ENCODE measurements at regions not wholly inside any gene's neighbourhood (a gene's known extent, or its start where the extent isn't known, plus 50 kb on each side); places are given as distances from the start of the nearest gene placed in this dataset.

GRCh38 chr13:93003531-93003930 lies 223.1 kb upstream of the GPC6 start:
- ATAC-seq (no peak), DNase-seq (no peak)
- H3K4me1 ChIP-seq = no peaks in the 10 kb centered on the region
- H3K9me3 ChIP-seq = peaks cover 0 to 29% of the 10 kb centered on the region in 2 donors
- H3K4me3 ChIP-seq = no peak overlapping the region
- intact Hi-C loops (cut with DNase I) = no loop called here
- H3K27me3 ChIP-seq = no peaks in the 10 kb centered on the region
- H3K36me3 ChIP-seq = no peaks in the 10 kb centered on the region
- H3K27ac ChIP-seq = no peak overlapping the region
- no peak for TF ChIP-seq CTCF (IDR thresholded peaks at IDR 0.05)

- peaks cover 0 to 31% of the 10 kb centered on the region in 2 donors for H3K9me3 ChIP-seq
- no peak for ATAC-seq
- intact Hi-C loops (cut with DNase I) = no loop called here
- no peak overlapping the region for H3K27ac ChIP-seq
- no peaks in the 10 kb centered on the region for H3K4me1 ChIP-seq
- TF ChIP-seq CTCF (IDR thresholded peaks at IDR 0.05) = no peak
- no peaks in the 10 kb centered on the region for H3K27me3 ChIP-seq
- DNase-seq = no peak
- H3K36me3 ChIP-seq = no peaks in the 10 kb centered on the region
- H3K4me3 ChIP-seq = no peak overlapping the region
These were observed 221.7 kb upstream of the GPC6 start for GRCh38 chr13:93004919-93005318.

GRCh38 chr13:93007928-93008327 lies 218.7 kb upstream of the GPC6 start:
- H3K4me3 ChIP-seq = no peak overlapping the region
- H3K4me1 ChIP-seq = no peaks in the 10 kb centered on the region
- DNase-seq = no peak
- no peaks in the 10 kb centered on the region for H3K27me3 ChIP-seq
- no peak for ATAC-seq
- no peak for TF ChIP-seq CTCF (IDR thresholded peaks at IDR 0.05)
- H3K36me3 ChIP-seq = no peaks in the 10 kb centered on the region
- no peak overlapping the region for H3K27ac ChIP-seq
- peaks cover 0 to 31% of the 10 kb centered on the region in 2 donors for H3K9me3 ChIP-seq
- intact Hi-C loops (cut with DNase I) = no loop called here

- intact Hi-C loops (cut with DNase I) = no loop called here
- no peak for TF ChIP-seq CTCF (IDR thresholded peaks at IDR 0.05)
- no peak overlapping the region for H3K27ac ChIP-seq
- peaks cover 3 to 49% of the 10 kb centered on the region in 2 donors for H3K9me3 ChIP-seq
- no peak overlapping the region for H3K4me3 ChIP-seq
- no peaks in the 10 kb centered on the region for H3K4me1 ChIP-seq
- no peaks in the 10 kb centered on the region for H3K36me3 ChIP-seq
- no peaks in the 10 kb centered on the region for H3K27me3 ChIP-seq
- DNase-seq = no peak
- no peak for ATAC-seq
These were observed 209.0 kb upstream of the GPC6 start for GRCh38 chr13:93017493-93018112.

- Histone ChIP-seq H3K36me3 (no peaks in the 10 kb centered on the region), H3K4me1 (no peaks in the 10 kb centered on the region), H3K4me3 (no peak overlapping the region), H3K9me3 (peaks cover 0 to 8% of the 10 kb centered on the region in 2 donors), H3K27ac (no peak overlapping the region), H3K27me3 (no peaks in the 10 kb centered on the region)
- intact Hi-C loops (cut with DNase I) = no loop called here
- ATAC-seq = no peak
- DNase-seq = no peak
- TF ChIP-seq CTCF (IDR thresholded peaks at IDR 0.05) = no peak
These were observed 202.7 kb upstream of the GPC6 start for GRCh38 chr13:93023929-93024328.

Data from left lung (tissue), 4 donors.